A673 (cell line): ENCODE measurements at regions not wholly inside any gene's neighbourhood (a gene's known extent, or its start where the extent isn't known, plus 50 kb on each side); places are given as distances from the start of the nearest gene placed in this dataset.

Experiments used
- BruUV-seq: library from RNA; stranded (reverse); fragments of 400-500 nt; replicated peaks from 2 replicates; lab custom pipeline; 2021; lab: Mats Ljungman, UMichigan
- CTCF ChIA-PET: fragments of 300-600 bp; sonication (Branson Sonifier 250); formaldehyde crosslinking; loops from one replicate; lab custom pipeline; 2022; ENCODE audit warnings: antibody characterized with exemption; lab: Charles Lee
- POLR2A ChIA-PET: fragments of 300-600 bp; sonication (Branson Sonifier 250); formaldehyde crosslinking; loops from one replicate; lab custom pipeline; 2022; ENCODE audit warnings: antibody characterized with exemption; ENCODE audit not compliant: low non-redundant PET; lab: Charles Lee
- DNase-seq: peaks from one replicate; pipeline ENCODE4 v3.0.0-alpha.2; 2015; ENCODE audit warnings: low spot score
- H3K27ac ChIP-seq: fragments of 200-600 bp; sonication (generic); 2 replicates; pipeline ENCODE4 v1.5.1; 2016; ENCODE audit warnings: mixed run types, low read depth, mild to moderate bottlenecking, mixed read lengths, antibody characterized with exemption, low read length; ENCODE audit not compliant: poor library complexity, severe bottlenecking
- H3K27me3 ChIP-seq: fragments of 200-600 bp; sonication (generic); replicated peaks from 2 replicates; pipeline ENCODE4 v1.6.1; 2017; ENCODE audit warnings: mixed run types, low read depth, mild to moderate bottlenecking, mixed read lengths, antibody characterized with exemption, low read length; ENCODE audit not compliant: insufficient read depth, poor library complexity
- H3K36me3 ChIP-seq: fragments of 200-600 bp; sonication (generic); 2 replicates; pipeline ENCODE4 v1.6.1; 2016; ENCODE audit warnings: mixed run types, mild to moderate bottlenecking, mixed read lengths, antibody characterized with exemption, low read length; ENCODE audit not compliant: insufficient read depth, poor library complexity, severe bottlenecking
- H3K4me1 ChIP-seq: fragments of 200-600 bp; sonication (generic); 2 replicates; pipeline ENCODE4 v1.6.1; 2017; ENCODE audit warnings: mixed run types, mild to moderate bottlenecking, mixed read lengths, antibody characterized with exemption, low read length; ENCODE audit not compliant: insufficient read depth, poor library complexity, severe bottlenecking
- H3K4me3 ChIP-seq: fragments of 200-600 bp; sonication (generic); 2 replicates; pipeline ENCODE4 v1.5.1; 2016; ENCODE audit warnings: low read depth, mixed run types, mild to moderate bottlenecking, mixed read lengths, low read length; ENCODE audit not compliant: poor library complexity, severe bottlenecking
- H3K9me3 ChIP-seq: fragments of 200-600 bp; sonication (generic); 2 replicates; pipeline ENCODE4 v1.6.1; 2016; ENCODE audit warnings: mixed run types, low read depth, mild to moderate bottlenecking, mixed read lengths, antibody characterized with exemption, low read length; ENCODE audit not compliant: poor library complexity, severe bottlenecking
- CTCF ChIP-seq: fragments of 300-800, 200-600 bp; sonication (generic); conservative IDR thresholded peaks from 2 replicates; pipeline ENCODE4 v1.5.1; 2017; ENCODE audit warnings: low read depth, mild to moderate bottlenecking, antibody characterized with exemption, low read length, moderate library complexity, mixed read lengths
- EZH2 ChIP-seq: fragments of 200-600 bp; sonication (generic); IDR thresholded peaks from 2 replicates; pipeline ENCODE4 v1.6.1; 2017; ENCODE audit warnings: borderline replicate concordance, low read depth, mild to moderate bottlenecking, mixed read lengths, antibody characterized with exemption, low read length; ENCODE audit not compliant: poor library complexity, severe bottlenecking
- intact Hi-C: fragments of 100-400 bp; cut with micrococcal nuclease; formaldehyde crosslinking; loops from one replicate; pipeline ENCODE4 v1.10.0; 2022; ENCODE audit not compliant: unreplicated experiment

- Histone ChIP-seq H3K4me1 (no peaks in the 10 kb centered on the region), H3K36me3 (no peaks in the 10 kb centered on the region), H3K27me3 (peaks cover 8% of the 10 kb centered on the region), H3K9me3 (no peaks in the 10 kb centered on the region), H3K4me3 (no peak overlapping the region), H3K27ac (no peak overlapping the region)
- POLR2A ChIA-PET = no interaction called here
- intact Hi-C loops = no loop called here
- DNase-seq = no peak
- no TSS peak for BruUV-seq
- no peak for TF ChIP-seq EZH2
- TF ChIP-seq CTCF = no peak
- CTCF ChIA-PET = no interaction called here
These were observed 108.7 kb downstream of the SUCLA2 start for GRCh38 chr13:47892374-47892773.

GRCh38 chr13:47890146-47890814, 110.8 kb downstream of the SUCLA2 start:
- BruUV-seq = no TSS peak

GRCh38 chr13:47886314-47886713, 114.8 kb downstream of the SUCLA2 start:
- H3K27ac ChIP-seq = no peak overlapping the region
- CTCF ChIA-PET = interaction anchor here (0.6 kb wide), 1 partner anchor 694 kb away, joined by 4 read pairs; no protein-coding TSS in a partner anchor
- POLR2A ChIA-PET = interaction anchor here (0.7 kb wide), 1 partner anchor 32 kb away, joined by 4 read pairs; no protein-coding TSS in a partner anchor
- BruUV-seq = no TSS peak
- TF ChIP-seq EZH2 (no peak), CTCF (no peak)
- H3K9me3 ChIP-seq = no peaks in the 10 kb centered on the region
- no peak overlapping the region for H3K4me3 ChIP-seq
- peaks cover 3% of the 10 kb centered on the region for H3K27me3 ChIP-seq
- intact Hi-C loops = no loop called here
- H3K4me1 ChIP-seq = no peaks in the 10 kb centered on the region
- DNase-seq = no peak
- no peaks in the 10 kb centered on the region for H3K36me3 ChIP-seq

More at GRCh38 chr13:47890146-47890814, 110.8 kb downstream of the SUCLA2 start:
- POLR2A ChIA-PET = no interaction called here
- Histone ChIP-seq H3K27me3 (no peaks in the 10 kb centered on the region), H3K27ac (no peak overlapping the region), H3K36me3 (no peaks in the 10 kb centered on the region), H3K4me1 (no peaks in the 10 kb centered on the region), H3K4me3 (no peak overlapping the region), H3K9me3 (no peaks in the 10 kb centered on the region)
- CTCF ChIA-PET = no interaction called here
- intact Hi-C loops = no loop called here
- no peak for TF ChIP-seq EZH2
- no peak for TF ChIP-seq CTCF
- no peak for DNase-seq
